ENCODE measurements at regions not wholly inside any gene's neighbourhood (a gene's known extent, or its start where the extent isn't known, plus 50 kb on each side); places are given as distances from the start of the nearest gene placed in this dataset.
A peak's percentile ranks its signal among the peaks of the same experiment; 100 is the strongest.

DNA sequence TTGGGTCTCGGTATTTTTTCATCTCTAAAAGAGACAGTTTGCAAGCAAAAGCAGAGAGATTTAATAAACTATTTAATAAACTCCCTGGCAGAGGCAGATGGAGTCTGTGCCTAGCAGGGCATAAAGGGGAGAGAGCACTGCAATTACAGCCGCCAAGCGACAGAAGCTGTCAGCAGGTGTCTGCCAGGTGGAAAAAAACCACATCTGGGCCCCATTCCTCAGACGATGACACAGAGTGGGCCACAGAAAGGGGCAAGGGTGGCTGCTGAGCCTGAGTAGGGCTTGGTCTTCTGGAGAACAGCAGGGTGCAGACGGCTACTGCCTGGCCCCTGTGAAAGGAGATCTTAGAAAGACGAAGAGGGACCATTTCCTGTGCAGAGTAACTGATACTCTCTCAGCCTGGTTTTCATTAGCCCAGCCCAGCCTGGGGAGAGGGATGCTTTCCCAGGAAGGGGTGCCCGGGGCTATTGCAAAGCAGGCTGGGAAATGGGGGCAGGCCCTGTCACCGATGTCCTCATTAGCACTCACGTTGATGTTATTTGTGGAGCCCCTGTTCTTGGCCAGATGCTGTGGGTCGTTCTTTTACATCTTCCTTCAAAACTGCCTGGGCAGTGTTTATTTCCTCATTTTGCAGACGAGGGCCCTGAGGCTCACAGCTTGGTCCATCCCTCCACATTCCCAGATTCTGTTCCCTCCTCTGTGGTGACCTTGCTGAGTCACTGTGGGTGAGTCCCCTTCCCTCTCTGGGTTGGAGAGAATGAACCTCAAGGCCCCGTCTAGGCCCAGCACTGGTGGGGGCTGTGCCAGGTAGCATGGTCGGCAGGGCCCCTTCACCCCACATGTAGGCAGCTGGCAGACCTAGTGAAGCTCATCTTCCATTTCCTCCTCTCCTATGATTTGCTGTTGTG lies 472.7 kb downstream of the PTPRU start:
- H3K4me1 ChIP-seq: peaks cover 14% of the 10 kb centered on the region
- H3K9me3 ChIP-seq: no peaks in the 10 kb centered on the region
- H3K27me3 ChIP-seq: no peaks in the 10 kb centered on the region
- H3K36me3 ChIP-seq: no peaks in the 10 kb centered on the region
- no peak overlapping the region; the same call in 1 of the 2 replicates for H3K4me3 ChIP-seq (ENCODE audit: low read depth, low read length)
- TF ChIP-seq, protein P1, sequence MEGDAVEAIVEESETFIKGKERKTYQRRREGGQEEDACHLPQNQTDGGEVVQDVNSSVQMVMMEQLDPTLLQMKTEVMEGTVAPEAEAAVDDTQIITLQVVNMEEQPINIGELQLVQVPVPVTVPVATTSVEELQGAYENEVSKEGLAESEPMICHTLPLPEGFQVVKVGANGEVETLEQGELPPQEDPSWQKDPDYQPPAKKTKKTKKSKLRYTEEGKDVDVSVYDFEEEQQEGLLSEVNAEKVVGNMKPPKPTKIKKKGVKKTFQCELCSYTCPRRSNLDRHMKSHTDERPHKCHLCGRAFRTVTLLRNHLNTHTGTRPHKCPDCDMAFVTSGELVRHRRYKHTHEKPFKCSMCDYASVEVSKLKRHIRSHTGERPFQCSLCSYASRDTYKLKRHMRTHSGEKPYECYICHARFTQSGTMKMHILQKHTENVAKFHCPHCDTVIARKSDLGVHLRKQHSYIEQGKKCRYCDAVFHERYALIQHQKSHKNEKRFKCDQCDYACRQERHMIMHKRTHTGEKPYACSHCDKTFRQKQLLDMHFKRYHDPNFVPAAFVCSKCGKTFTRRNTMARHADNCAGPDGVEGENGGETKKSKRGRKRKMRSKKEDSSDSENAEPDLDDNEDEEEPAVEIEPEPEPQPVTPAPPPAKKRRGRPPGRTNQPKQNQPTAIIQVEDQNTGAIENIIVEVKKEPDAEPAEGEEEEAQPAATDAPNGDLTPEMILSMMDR (IDR thresholded peaks at IDR 0.05; ENCODE audit: low read depth, low read length): no peak
- DNase-seq: peak; percentile 78

DNA sequence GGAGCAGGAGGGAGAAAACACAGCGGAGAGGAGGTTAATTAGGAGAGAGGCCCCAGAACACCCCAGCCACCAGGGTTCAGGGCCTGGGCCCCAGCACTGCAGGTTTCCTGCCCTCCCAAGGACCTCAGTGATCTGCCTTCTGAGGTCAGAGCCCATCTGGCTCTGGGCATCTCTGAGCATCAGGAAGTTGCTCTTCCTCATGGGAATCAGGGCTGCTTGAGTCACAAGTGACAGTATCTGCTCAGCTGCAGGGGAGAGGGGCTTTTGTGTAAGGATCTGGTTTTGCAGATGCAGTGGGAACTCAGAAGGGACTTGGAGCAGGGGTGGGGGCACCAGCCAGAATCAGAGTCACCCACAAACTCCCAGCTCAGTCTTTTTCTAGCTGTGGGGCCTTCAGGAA lies 472.1 kb downstream of the PTPRU start:
- TF ChIP-seq, protein P1 (IDR thresholded peaks at IDR 0.05; ENCODE audit: low read depth, low read length): no peak
- DNase-seq: peak; percentile 65
- H3K9me3 ChIP-seq: no peaks in the 10 kb centered on the region
- H3K27me3 ChIP-seq: no peaks in the 10 kb centered on the region
- H3K36me3 ChIP-seq: no peaks in the 10 kb centered on the region
- H3K4me3 ChIP-seq (ENCODE audit: low read depth, low read length): no peak overlapping the region; the same call in 1 of the 2 replicates
- peaks cover 14% of the 10 kb centered on the region for H3K4me1 ChIP-seq

DNA sequence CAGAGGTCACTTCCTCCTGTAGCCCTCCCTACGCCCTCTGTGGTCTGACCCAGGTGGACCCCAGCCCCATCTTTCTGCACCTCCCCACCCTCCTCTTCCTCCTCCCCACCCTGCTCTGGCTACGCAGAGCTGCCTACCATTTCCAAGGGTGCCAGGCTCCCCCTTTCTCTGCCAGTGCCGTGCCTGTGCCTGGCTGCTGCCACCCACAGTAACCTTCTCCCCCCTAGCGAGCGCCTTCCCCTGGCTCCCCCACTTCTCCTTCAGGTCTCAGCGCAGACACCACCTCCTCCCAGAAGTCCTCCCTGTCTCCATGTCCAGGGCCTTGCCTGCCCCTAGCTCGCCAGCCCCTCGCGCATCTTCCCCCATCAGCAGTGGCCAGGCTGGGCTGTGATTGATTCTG lies 471.5 kb downstream of the PTPRU start:
- no peaks in the 10 kb centered on the region for H3K9me3 ChIP-seq
- DNase-seq: no peak
- H3K27me3 ChIP-seq: no peaks in the 10 kb centered on the region
- H3K36me3 ChIP-seq: no peaks in the 10 kb centered on the region
- H3K4me1 ChIP-seq: peaks cover 14% of the 10 kb centered on the region
- TF ChIP-seq, protein P1 (IDR thresholded peaks at IDR 0.05; ENCODE audit: low read depth, low read length): no peak
- no peak overlapping the region for H3K4me3 ChIP-seq (ENCODE audit: low read depth, low read length)

DNA sequence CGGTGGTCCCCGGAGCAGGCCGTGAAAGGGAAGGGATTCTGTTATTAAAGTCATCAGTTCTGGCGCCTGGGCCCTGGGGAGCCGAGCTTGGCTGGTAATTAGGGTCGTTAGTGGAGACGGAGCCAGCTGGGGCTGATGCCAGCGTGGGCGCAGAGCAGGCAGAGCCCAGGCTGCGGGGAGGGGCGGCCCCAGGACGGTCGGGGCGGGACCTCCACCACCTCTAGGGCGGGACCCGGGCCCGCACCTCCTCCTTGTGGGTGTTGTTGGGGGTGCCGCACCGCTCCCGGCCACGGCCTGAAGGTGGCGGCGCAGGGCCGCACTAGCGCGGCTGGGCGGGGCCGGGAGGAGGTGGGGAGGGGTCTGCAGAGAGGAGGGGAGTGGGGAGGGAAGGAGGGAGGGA lies 470.6 kb downstream of the PTPRU start:
- Histone ChIP-seq H3K36me3 (no peaks in the 10 kb centered on the region), H3K27me3 (no peaks in the 10 kb centered on the region), H3K4me1 (peaks cover 14% of the 10 kb centered on the region), H3K4me3 (ENCODE audit: low read depth, low read length) (no peak overlapping the region), H3K9me3 (no peaks in the 10 kb centered on the region)
- TF ChIP-seq, protein P1 (IDR thresholded peaks at IDR 0.05; ENCODE audit: low read depth, low read length): peak; percentile 46
- DNase-seq: peak; percentile 83

DNA sequence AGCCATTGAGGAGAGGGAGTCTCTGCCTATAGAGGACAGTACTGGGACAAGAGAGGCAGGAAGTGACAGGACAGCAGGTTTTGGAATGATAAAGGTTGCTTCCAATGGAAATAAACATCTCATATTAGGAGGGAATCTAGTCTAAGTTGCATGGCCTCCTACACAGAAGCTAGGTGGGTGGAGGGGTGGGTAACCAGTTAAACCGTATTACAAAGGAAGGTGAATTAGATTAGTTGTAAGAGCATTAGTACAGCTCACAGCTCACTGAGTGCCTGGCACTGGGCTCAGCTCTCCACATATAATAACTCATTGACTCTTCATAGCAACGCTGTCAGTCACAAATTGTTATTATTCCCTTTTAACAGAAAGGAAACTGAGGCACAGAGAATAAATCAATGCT lies 468.1 kb downstream of the PTPRU start:
- no peaks in the 10 kb centered on the region for H3K9me3 ChIP-seq
- no peaks in the 10 kb centered on the region for H3K36me3 ChIP-seq
- no peak overlapping the region for H3K4me3 ChIP-seq (ENCODE audit: low read depth, low read length)
- no peaks in the 10 kb centered on the region for H3K27me3 ChIP-seq
- TF ChIP-seq, protein P1 (IDR thresholded peaks at IDR 0.05; ENCODE audit: low read depth, low read length): no peak
- no peak for DNase-seq
- H3K4me1 ChIP-seq: peaks cover 10% of the 10 kb centered on the region
